NCI-H345 (cell line): ENCODE measurements at regions not wholly inside any gene's neighbourhood (a gene's known extent, or its start where the extent isn't known, plus 50 kb on each side); places are given as distances from the start of the nearest gene placed in this dataset.

Experiments
- DNase-seq: peaks from one replicate; lab custom pipeline; 2025; lab: John Stamatoyannopoulos, UW

DNA sequence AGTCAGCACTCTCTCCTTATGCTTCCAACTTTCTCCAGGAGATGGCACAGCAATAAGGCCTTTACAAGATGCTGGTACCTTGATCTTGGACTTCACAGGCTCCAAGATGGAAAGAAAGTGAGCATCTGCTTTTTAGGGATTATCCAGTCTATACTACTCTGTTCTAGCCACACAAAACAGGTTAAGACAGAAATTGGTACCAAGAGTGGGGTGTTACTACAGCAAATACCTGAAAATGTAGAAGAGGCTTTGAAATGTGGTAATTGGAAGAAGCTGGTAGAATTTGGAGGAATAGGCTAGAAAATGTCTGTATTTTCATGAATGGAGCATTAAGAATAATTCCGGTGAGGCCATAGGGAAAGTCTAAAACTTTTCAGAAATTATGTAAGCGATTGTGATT lies 484.8 kb upstream of the GRIA1 start:
- no peak for DNase-seq

DNA sequence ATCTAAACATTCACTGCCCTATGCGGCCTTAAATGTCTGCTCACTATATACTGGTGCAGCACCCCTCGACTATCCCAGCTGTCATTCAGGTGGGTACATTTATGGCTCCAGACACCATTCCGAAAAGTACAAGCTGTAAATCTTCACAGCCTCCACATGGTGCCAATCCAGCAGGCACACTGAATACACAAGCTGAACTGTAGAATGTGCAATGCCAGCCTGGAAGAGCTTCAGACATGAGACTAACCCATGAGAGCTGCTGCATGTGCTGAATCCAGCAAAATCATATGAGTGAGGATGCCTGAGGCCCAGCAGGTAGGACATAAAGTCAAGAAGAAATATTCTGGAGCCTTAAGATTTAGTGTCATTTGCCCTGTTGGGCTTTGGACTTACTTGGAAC lies 483.8 kb upstream of the GRIA1 start:
- no peak for DNase-seq

DNA sequence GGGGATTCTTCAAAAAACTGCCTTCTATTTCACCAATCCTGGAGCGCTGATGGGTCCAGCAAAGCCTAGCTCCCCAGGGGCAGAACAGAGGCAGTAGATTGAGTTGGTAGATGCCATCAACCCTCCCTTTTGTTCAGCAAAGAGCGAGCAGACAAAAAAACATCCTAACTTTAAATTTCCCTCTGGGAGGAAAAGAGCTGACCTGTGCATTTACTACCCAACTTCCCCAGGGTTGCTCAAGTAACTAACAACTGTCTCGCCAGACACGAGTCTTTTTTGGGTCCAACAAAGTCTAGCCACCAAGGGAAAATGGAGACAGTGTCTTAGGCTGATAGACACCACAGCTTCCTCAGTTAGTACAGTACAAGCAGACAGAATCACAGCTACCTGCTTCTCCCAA lies 476.3 kb upstream of the GRIA1 start:
- no peak for DNase-seq

DNA sequence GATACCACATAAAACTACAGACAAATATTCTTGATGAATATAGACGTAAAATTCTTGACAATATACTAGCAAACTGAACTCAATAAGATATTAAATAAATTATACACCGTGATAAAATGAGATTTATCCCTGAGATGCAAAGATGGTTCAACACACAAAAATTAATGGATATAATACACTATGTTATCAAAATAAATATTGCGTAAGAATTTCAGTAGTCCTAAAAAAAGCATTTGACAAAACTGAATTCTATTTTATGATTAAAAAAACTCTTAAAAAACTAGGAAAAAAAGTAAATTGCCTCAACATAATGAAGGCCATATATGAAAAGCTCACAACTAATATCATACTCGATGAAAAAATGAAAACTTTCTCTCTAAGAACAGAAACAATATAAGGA lies 472.3 kb upstream of the GRIA1 start:
- DNase-seq = no peak

DNA sequence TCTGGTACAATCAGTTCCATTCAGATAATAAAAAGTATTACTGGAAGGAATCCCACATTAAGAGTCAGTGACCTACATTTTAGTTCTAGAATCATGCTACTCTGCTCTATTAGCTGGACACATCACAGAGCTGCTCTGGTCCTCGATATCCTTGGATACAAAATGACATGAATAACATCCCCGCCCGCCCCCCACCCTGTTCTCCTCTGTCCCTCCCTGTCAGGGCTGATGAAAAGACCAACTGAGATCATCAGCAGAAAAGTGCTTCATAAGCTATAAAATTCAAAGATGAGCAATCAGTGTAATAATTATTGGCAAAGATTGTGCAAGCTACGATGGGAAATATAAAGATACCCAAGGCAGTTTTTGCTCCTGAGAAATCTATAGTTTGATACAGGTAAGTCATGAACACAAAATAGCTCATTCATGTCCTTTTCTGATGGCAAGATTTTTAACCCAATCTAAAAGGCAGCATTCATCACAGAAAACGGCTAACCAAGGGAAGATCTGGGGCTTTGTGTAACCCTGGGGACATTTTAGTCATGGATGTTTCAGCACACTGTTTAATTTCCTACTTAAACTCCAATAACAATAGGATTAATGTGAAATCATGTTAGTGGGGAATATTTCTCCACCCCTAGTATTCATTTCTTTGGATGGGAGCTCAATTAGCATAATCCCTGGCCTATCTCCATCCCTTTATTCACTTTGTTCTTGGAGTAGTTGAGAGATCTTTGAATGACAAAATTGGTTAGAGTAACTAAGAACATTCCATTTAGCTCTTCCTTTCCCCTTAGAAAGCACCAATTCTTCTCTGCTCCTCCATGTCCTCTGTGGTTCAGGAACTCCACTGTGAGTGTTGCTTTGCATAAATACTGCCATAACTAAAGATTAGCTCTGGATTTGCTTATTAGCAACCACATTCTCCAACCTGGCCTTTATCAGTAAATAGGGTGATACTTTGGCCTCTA lies 459.4 kb upstream of the GRIA1 start:
- DNase-seq = no peak

DNA sequence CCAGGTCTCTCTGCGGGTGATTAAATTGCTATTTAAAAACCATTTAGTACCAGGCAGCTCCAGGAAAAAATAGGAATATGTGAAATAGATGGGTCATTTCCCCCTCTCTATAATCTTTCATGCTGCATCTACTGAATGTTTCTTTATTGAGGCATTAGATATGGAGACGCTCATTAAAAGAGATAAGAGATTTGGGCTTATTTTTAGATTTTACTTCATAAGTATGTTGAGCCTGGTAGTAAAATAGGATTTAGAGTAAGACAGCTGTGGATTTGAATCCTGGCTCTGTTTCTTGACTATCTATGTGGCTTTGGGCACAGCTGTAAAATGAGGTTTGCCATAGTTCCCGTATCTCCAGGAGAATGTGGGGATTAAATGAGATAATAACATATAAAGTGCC lies 451.0 kb upstream of the GRIA1 start:
- no peak for DNase-seq

DNA sequence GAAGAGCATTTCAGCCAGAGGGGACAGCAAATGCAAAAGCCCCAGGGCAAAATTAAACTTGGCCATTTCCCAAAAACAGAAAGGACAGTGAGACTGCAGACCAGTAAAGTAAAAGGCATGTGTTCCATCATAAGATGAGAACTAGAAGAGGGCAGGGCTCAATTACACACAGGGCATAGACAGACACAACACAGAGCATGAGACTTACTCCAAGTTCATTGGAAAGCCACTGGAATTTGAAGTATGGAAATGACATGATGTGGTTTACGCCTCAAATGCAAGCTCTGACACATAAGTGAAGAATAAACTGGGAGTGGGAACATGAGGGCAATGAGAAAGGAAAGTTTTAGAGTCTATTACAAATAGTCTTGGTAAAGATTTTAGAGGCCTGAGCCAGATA lies 446.6 kb upstream of the GRIA1 start:
- DNase-seq = no peak

DNA sequence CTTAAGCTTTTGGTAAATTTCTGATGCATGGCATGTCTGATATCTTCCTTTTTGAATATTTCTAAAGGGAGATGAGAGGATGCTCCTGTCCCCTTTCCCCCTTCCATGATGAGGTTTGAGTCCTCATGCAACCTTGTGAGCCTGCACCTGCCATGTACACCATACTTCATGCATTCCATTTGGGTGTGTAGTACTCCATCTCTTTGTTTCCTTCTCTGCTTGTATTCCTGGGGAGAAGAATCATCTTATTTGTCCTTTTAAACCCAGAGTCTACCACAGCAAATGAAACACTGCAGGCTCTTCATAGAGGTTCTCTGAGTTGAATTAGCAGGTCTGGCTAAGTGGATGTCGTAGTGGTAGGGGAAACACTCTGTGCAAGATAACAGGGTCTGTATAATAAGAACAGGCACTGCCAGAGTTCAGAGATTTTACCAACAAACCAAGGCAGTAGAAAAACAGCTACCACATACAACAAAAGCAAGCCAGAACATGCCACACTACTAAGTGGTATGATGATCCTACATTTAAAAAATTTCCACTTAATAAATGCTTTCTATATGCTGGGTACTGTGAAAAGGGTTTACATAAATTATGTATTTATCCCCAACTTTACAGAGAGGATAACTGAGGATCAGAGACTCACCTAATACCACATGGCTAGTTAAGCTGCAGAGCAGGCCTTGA lies 439.8 kb upstream of the GRIA1 start:
- DNase-seq = no peak

DNA sequence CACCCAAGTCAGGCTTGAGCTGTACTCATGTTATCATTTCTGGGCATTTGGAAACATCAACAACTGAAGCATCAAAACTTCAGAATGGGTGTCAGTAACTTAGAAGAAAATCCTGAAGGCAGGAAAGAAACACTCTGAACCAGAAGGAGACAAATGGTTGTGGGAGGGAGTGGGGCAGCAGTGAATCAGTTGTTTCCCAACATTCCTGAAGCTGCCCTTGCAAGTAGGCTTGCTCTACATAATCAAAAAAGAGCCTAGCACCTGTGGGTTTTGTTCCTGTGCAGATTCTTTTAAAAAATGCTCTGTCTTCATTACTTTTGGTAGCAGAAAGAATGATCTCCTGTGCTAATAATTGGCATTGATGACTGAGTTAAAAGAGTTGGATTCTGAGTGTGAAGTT lies 424.2 kb upstream of the GRIA1 start:
- no peak for DNase-seq

DNA sequence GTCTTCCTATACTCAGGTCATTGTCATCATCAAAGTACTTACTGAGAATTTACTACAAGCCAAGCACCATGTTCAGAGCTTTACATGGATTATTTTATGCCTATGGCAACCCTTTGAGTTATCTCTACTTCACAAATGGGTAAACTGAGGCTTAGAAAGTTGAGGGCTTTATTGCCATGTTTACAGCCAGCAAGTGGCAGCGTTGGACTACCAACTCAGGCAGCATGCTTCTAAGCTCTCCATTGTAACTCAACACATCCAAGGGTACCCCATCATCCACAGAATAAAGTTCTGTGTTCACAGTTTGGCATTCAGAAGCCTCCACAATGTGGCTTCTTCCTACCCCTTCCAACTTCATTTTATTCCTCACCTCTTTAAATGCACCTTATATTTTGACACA lies 422.6 kb upstream of the GRIA1 start:
- no peak for DNase-seq

DNA sequence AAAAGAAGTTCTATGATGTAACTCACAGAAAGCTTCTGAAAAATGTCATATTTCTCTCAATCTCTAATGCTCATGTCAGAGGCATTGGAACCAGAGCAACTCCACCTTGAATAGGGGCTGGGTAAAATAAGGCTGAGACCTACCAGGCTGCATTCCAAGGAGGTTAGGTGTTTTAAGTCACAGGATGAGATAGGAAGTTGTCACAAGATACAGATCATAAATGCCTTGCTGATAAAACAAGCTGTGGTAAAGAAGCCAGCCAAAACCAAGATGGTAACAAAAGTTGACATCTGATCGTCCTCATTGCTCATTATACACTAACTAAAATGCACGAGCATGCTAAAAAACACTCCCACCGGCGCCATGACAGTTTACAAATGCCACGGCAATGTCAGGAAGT lies 411.1 kb upstream of the GRIA1 start:
- DNase-seq = no peak

DNA sequence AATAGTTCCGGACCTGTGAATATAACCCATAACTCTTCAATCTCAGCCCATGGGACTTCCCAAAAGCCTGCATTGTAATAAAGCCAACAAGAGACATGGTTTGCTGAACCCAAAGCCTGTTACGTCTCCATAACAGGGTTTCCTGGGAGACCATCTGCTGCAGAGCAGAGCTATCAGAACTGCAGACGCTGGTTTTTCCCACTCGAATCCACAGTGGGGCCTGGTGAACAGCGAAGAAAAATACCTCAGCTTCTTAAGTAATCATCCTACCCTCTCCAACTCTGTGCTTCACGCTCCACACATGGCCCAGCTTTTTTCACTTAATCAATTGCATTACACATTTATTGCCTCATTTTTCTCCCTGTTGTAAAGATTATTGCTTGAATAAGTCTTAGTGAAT lies 409.5 kb upstream of the GRIA1 start:
- DNase-seq = peak; percentile 4

DNA sequence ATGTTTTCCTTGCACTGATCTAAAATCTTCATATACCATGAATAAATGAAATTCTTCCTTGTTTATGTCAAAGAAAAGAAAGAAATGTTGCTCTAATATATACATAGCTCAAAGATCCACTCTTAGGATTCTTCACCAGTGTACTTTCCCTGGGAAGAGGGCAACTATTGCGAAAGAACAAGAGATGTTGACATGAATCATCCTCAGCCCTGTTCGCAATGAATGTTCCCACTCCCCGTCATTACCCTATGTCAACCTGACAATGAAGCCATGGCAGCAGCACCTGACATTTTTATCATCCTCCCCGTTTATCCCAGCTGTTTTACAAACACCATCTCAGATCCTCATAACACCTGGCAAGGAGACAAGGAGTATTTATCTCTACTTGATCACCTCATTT lies 409.1 kb upstream of the GRIA1 start:
- DNase-seq = peak; percentile 56

DNA sequence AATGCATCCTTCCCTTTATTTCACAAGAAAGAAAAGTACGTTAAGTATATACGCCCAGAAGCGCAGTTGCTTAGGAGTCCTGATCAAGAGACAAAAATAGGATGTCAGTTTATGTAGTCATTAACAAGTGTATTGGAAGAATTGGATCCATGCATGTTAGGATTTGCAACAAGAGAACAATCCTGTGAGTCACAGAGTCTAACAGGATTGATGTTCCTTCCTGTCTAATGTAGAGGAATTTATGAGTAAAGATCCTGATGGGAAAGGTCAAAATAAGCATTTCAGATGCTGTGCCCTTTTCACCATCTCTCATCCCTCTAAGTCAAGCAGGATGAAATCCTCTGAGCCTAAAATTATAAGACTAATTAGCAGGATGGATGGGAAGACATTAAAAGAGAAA lies 406.0 kb upstream of the GRIA1 start:
- no peak for DNase-seq

DNA sequence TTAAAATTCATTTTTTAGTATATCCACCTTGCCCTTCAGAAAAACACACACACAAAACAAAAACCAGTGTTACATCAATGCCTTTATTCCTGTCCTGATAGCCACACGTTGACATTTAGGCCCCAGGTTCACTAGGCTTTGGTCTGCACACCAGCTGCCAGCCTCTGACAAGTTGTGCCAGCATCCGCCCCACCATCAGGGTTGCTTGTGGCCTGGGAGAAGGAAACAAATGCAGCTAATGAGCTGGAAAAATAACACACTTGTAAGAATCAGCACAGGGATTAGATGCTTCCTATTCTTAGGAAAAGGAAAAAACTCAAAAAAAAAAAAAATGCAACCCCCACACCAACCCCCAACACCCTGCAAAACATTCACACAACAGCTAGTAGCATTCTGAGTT lies 404.0 kb upstream of the GRIA1 start:
- DNase-seq = peak; percentile 62

DNA sequence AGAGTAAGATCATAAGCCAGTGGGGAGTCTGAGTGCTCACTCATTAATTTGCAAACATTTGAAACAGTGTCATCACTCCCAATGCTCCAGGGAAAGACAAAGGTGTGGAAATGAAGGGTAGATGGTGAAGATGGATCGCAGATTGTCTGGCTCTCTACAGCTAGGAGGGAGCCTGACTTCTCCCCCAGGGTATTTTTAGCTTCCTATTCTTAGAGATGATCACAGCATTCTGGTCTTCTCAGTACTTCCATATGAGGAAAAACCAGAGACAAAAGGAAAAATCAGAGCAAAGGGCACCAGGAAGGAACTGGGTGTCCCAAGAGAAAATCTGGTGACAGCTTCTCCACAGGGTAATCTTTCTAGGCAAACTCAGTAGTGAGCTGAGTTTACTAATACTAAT lies 401.9 kb upstream of the GRIA1 start:
- DNase-seq = no peak

DNA sequence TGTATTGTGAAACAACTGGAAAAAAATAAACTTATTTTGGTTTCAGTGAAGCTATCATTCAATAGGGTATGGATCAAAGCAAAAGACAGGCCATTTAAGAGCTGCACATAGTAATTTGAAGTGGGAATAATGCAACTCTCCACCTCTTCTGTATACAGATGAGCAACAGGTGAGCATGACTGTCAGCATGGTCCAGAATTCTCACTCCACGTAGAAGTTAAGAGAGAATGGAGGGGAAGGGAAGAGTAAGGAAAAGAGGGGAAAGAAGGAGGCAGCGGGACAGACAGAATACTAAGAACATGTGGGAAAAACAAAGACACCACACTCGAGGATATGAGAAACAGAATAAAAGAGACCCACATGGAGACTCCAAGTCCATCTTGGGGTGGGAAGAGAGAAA lies 396.1 kb upstream of the GRIA1 start:
- no peak for DNase-seq

DNA sequence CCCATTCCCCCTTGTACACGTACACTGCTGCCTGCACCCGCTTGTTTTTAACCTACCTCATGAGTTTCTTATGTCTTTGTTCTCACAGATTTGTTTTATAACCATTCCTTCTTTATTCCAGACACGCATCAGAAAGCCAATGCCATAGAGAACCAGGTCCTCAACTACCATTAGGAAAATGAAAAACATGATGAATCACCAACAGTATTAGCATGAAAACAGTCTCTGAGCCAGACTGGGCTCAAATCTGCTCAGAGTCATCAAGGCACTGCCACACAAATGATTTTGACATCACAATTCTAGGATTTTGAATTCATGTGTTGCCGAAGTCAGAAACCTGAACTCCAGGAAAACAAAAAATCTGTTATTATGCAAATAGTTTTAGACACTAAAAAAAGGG lies 394.1 kb upstream of the GRIA1 start:
- no peak for DNase-seq

DNA sequence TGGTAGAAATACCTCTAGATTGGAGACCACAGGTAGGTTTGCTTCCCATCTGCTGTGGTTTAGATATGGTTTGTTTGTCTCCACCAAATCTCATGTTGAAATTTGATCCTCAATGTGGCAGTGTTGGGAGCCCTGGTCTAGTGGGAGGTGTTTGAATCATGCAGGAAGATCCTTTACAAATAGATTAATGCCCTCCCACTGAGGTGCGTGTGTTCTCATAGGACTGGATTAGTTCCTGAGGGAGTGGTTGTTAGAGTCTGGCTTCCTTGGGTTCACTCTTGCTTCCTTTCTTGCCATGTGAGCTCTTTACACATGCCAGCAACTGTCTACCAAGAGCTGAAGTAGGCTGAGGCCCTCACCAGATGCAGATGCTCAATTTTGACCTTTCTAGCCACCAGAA lies 391.1 kb upstream of the GRIA1 start:
- DNase-seq = no peak

DNA sequence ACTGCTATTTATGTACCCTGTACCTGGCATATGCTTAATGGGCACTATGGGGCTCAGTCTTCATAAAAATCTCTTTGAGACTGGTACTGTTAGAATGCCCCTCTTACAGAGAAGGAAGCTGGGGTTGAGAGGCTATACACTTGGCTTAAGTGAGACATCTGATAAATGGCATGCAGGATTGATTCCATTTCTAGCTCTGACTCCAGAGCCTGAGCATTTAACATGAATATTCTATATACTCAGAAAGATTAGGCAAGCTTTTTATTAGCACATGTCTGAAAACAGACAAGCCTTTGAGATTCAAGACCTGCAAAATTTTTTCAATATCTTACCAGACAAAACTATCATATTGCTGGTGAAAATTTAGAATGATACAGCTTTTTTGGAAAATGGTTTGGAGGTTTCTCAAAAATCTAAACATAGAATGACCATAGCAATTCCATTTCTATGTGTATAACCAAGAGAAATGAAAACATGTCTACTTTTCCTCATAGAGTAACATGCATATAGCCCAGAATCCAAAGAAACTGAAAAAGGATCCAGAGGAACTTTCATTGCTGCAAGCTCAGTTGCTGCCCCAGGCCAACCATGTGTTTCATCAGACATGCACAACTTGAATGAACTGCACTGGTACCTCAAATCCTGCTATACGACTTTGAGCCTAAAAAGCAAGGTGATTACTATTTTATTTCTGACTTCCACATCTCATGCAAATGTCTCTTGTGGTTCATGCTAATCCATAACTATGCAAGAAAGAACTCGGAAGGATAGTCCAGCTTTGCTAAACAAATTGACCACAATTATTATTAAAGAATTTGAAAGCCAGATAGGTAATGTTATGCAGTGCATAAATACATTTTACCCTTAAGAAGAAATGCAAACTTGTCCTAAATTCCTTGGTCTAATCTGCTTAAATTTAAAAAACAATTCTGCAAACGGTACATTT lies 389.0 kb upstream of the GRIA1 start:
- DNase-seq = no peak

DNA sequence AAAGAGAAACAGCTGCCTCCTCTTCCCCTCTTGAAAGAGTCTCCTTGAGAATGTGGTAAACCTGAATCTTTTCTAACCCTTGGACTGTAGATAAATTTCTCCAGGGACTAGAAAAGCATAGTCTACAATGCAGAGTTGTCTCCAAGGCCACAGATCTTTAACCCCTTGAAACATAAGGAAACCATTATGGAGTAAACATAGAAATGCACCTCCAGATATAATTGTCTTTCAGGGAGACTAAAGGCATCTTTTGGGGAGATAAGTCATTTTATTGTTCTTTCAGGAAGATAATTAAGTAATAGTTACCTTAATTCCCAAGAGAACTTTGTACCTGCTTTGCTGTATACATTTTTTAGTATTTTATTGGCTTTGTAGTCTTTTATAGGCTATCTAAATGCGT lies 373.6 kb upstream of the GRIA1 start:
- DNase-seq = no peak

DNA sequence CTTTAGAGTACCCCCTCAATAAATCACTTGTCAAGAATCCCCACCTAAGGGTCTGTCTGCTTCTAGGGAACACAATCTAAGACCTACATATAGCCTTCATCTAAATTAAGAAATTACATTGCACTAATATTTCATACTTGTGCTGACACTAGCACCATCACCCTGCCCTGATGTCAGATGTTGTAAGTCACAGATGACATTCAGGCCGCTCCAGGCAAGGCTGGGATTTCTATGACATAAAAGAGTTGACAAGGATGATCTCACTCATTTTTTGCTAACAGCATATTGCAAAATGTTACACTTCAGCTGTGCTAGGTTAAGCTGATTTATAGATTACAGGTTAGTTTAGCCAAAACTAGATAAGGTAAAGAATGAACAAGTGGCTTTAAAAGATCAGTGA lies 372.5 kb upstream of the GRIA1 start:
- DNase-seq = no peak
